ENCODE measurements at regions not wholly inside any gene's neighbourhood (a gene's known extent, or its start where the extent isn't known, plus 50 kb on each side); places are given as distances from the start of the nearest gene placed in this dataset.
"Not testable (repeated sequence)": the region's sequence is repeated elsewhere in the genome, so short reads cannot be mapped to it uniquely, and the experiment has no call there.

DNA sequence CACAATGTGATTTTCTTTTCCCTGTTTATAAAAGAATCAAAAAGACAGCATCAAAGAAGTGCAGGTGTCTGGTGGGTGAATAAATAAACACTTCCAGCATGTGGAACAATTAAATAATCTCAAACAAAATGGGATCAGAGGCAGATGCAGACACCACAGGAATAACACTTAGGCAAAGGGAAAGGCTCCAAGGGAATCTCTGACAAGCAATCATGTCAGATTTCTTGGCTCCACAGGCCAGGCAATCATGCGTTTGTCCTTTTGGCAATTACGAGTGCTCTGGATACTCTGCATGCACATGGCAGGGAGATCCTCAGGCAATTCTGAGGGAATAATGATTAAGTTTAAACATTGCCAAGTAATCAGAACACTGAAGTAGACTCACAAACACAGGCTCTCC lies 403.5 kb upstream of the LUZP2 start:
- no peak for DNase-seq

- no peak for DNase-seq
Observed at GRCh38 chr11:24108609-24109008, 388.2 kb upstream of the LUZP2 start.

- no peak for DNase-seq
Observed at GRCh38 chr11:24122291-24122690, 374.6 kb upstream of the LUZP2 start.

DNA sequence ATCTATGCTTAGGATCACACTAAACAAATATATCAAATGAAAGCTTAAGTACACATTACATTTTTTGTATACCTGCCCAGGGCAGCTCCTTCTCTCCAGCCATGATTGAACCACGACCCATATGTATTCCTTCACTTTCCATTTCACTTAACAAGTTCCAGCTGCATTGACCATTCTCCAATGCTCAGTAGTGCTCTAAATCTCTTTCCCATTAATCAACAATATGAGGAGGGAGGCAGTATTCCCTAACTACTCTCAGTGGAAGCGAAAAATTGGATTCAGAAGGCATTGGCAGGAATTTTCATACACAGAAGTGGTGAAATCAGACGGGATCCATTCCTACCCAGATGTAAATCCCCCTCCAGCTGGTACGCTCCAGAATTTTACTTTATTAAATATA lies 372.0 kb upstream of the LUZP2 start:
- no peak for DNase-seq

GRCh38 chr11:24131698-24132097 lies 365.2 kb upstream of the LUZP2 start:
- DNase-seq, result no peak

DNA sequence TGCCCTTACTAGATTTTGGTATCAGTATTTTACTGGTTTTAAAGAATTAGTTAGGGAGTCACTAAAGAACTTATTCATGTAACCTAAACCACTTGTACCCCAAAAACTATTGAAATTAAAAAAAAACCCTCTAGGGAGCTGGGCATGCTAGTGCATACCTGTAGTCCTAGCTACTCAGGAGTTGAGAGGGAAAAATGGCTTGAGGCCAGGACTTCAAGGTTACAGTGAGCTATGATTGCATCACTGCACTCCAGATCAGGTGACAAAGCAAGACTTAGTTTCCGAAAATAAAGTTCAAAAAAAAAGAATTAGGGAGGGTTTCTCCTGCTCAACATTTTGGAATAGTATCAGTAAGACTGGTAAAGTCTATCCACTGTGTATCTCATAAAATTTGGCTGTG lies 364.4 kb upstream of the LUZP2 start:
- no peak for DNase-seq

- no peak for DNase-seq
Observed at GRCh38 chr11:24134879-24135589, 361.8 kb upstream of the LUZP2 start.

DNA sequence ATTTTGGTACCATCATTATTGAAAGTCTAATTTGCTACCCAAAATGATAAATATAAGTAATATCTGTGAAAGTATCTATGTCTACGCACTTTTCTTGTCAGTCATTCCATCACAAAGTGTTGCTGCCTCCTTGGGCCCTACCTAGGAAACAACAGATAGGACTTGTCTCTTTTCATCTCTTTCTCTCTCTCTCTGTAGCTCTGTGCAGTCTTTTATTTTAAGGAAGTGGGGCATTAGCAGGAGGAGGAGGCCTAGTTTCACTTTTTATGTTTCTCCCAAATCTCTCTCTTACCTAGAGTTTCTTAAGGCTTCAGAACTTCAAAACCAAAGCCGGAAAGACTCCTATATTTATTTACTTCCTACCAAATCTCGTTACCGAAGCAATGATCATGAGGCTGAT lies 354.8 kb upstream of the LUZP2 start:
- DNase-seq, result no peak

- no peak for DNase-seq
Observed at GRCh38 chr11:24145411-24145810, 351.4 kb upstream of the LUZP2 start.

- DNase-seq, result no peak
Observed at GRCh38 chr11:24153337-24153736, 343.5 kb upstream of the LUZP2 start.

DNA sequence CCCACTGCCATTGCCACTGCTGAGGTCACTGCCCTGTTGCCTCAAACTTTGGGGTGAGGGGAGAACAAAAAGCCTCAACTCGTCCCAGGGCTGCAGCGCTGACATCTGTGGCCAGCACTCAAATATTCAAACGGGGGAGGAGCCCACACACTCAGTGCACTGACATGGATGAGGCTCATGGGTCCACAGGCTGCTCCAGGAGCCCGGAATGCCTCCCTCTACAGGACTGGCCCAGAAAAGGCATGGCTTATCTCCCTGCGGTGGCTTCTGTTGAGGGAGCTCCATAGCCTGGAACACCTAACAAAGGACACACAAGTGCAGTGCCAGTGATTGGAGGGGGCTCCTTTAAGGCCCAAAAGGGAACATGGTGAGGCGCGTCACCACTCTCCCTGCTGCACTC lies 341.1 kb upstream of the LUZP2 start:
- no peak for DNase-seq

- DNase-seq, result no peak
Observed at GRCh38 chr11:24157316-24157715, 339.5 kb upstream of the LUZP2 start.

DNA sequence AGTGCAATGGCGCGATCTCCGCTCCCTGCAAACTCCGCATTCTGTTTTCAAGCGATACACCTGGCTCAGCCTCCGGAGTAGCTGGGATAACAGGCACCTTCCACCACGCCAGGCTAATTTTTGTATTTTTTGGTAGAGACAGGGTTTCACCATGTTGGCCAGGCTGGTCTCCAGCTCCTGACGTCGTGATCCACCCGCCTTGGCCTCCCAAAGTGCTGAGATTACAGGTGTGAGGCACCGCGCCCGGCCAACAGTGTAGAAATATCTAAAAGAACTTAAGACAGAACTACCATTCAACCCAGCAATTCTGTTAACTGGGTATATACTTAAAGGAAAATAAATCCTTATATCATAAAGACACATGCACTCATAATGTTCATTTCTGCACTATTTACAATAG lies 335.3 kb upstream of the LUZP2 start:
- DNase-seq, result no peak

- no peak for DNase-seq
Observed at GRCh38 chr11:24163146-24163545, 333.7 kb upstream of the LUZP2 start.

GRCh38 chr11:24163841-24164240 lies 333.0 kb upstream of the LUZP2 start:
- DNase-seq, result no peak

DNA sequence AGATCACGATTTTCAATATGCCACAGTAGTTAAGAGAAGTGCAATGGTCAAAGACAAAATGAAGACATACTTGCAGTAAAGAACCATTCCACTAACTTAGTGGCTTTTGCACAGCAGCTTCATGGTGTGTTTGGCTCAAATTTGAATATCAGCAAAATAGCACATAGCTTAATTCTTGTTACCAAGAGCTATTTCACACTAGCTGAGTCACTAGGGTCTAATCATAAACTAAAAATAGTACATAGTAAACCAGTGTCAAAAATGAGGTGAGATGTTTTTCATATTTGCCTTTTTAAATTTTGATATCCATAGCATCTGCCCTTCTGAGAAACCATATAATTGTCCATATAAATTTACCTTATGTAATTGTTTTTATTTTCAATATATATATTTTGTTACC lies 325.0 kb upstream of the LUZP2 start:
- DNase-seq, result no peak

GRCh38 chr11:24181395-24182047 lies 315.3 kb upstream of the LUZP2 start:
- DNase-seq, result no peak

DNA sequence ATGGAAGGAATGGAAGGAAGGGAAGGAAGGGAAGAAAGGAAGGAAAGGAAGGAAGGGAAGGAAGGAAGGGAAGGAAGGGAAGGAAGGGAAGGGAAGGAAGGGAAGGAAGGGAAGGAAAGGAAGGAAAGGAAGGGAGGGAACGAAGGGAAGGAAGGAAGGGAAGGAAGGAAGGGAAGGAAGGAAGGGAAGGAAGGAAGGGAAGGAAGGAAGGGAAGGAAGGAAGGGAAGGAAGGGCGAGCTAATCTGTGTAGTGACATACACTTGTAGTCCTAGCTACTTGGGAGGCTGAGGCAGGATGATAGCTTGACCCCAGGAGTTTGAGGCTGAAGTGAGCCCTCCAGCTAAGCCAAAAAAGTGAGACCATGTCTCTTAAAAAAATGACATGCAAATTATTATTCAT lies 311.3 kb upstream of the LUZP2 start:
- not testable (repeated sequence) for DNase-seq

DNA sequence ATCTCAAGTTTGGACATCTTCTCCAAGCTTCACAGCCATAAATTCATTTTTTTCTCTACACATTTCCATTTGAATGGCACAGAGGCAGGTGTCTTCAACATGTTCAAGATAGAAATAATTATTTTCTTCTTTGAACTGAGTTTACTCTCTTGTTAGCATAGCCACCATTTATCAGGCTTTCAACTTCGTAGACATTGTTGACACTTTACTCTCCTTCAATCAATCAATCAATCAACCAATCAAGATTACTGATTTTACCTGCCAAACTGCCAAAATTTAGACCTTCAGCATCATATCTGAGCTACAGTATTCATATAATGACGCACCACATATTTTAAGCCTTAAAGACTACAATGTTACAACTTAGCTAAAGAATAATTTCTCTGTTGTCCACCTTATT lies 300.1 kb upstream of the LUZP2 start:
- no peak for DNase-seq

- no peak for DNase-seq
Observed at GRCh38 chr11:24198481-24198880, 298.4 kb upstream of the LUZP2 start.

- no peak for DNase-seq
Observed at GRCh38 chr11:24199461-24199860, 297.4 kb upstream of the LUZP2 start.

DNA sequence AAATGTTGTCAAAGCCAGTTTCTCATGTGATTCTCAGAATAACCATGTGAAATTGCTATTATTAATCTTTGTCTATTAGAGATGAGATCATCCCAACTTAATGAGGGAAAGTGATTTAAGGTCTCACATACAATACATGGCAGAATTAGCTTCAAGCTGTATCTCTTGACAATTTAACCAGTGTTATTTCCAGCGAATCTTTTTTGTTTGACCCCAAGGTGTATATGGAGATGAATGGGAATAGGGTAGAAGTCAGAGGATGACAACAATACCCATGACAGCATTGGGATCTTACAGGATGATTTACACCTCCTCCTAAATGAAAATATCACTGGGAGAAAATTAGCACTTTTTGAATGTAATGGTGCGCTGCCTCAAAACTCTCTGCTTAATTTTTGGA lies 290.8 kb upstream of the LUZP2 start:
- no peak for DNase-seq

- DNase-seq, result no peak
Observed at GRCh38 chr11:24206511-24206910, 290.3 kb upstream of the LUZP2 start.

GRCh38 chr11:24216488-24216887 lies 280.4 kb upstream of the LUZP2 start:
- DNase-seq, result no peak

GRCh38 chr11:24217319-24217718 lies 279.5 kb upstream of the LUZP2 start:
- DNase-seq, result not testable (repeated sequence)
